H9 (cell line): ENCODE measurements at regions not wholly inside any gene's neighbourhood (a gene's known extent, or its start where the extent isn't known, plus 50 kb on each side); places are given as distances from the start of the nearest gene placed in this dataset.

ENCODE experiments used
- DNase-seq: peaks from one replicate; pipeline ENCODE4 v3.0.0-alpha.2; 2017
- H2AFZ ChIP-seq: one replicate; pipeline ENCODE4 v1.6.1; 2013; ENCODE audit warnings: mild to moderate bottlenecking, low read length, control low read depth, moderate library complexity
- H2AK5ac ChIP-seq: 2 replicates; pipeline ENCODE4 v1.6.1; 2013; ENCODE audit warnings: low read length, control low read depth, mixed read lengths; ENCODE audit not compliant: insufficient read length
- H2BK120ac ChIP-seq: one replicate; pipeline ENCODE4 v1.6.1; 2013; ENCODE audit warnings: low read depth, mild to moderate bottlenecking, low read length, control low read depth, inconsistent platforms; ENCODE audit not compliant: poor library complexity, severe bottlenecking
- H2BK12ac ChIP-seq: 2 replicates; pipeline ENCODE4 v1.6.1; 2013; ENCODE audit warnings: low read length, control low read depth, mixed read lengths, low read depth; ENCODE audit not compliant: insufficient read length
- H2BK15ac ChIP-seq: 2 replicates; pipeline ENCODE4 v1.6.1; 2013; ENCODE audit warnings: low read depth, low read length, control low read depth
- H2BK20ac ChIP-seq: one replicate; pipeline ENCODE4 v1.6.1; 2013; ENCODE audit warnings: low read depth, mild to moderate bottlenecking, low read length, control low read depth, inconsistent platforms; ENCODE audit not compliant: poor library complexity, severe bottlenecking
- H2BK5ac ChIP-seq: 2 replicates; pipeline ENCODE4 v1.6.1; 2013; ENCODE audit warnings: low read length, control low read depth, mixed read lengths; ENCODE audit not compliant: insufficient read length
- H3K14ac ChIP-seq: 2 replicates; pipeline ENCODE4 v1.6.1; 2013; ENCODE audit warnings: low read length, control low read depth; ENCODE audit not compliant: insufficient read depth
- H3K18ac ChIP-seq: 2 replicates; pipeline ENCODE4 v1.6.1; 2013; ENCODE audit warnings: low read depth, mild to moderate bottlenecking, mixed read lengths, low read length, control low read depth; ENCODE audit not compliant: insufficient read length
- H3K23ac ChIP-seq: 2 replicates; pipeline ENCODE4 v1.6.1; 2013; ENCODE audit warnings: low read length, control low read depth, mixed read lengths, low read depth; ENCODE audit not compliant: insufficient read length
- H3K23me2 ChIP-seq: 2 replicates; pipeline ENCODE4 v1.6.1; 2013; ENCODE audit warnings: low read depth, mild to moderate bottlenecking, mixed read lengths, low read length, control low read depth; ENCODE audit not compliant: insufficient read length, poor library complexity, severe bottlenecking
- H3K27ac ChIP-seq: 2 replicates; pipeline ENCODE4 v1.5.1; 2013; ENCODE audit warnings: low read length, control low read depth, mixed read lengths, low read depth; ENCODE audit not compliant: insufficient read length
- H3K27me3 ChIP-seq: 2 replicates; pipeline ENCODE4 v1.6.1; 2013; ENCODE audit warnings: low read length, control low read depth, inconsistent platforms; ENCODE audit not compliant: insufficient read depth
- H3K4ac ChIP-seq: 2 replicates; pipeline ENCODE4 v1.6.1; 2013; ENCODE audit warnings: low read depth, mild to moderate bottlenecking, control low read depth, inconsistent platforms, low read length, moderate library complexity
- H3K4me1 ChIP-seq: 2 replicates; pipeline ENCODE4 v1.6.1; 2013; ENCODE audit warnings: low read length, control low read depth, inconsistent platforms; ENCODE audit not compliant: insufficient read depth
- H3K4me2 ChIP-seq: 2 replicates; pipeline ENCODE4 v1.6.1; 2013; ENCODE audit warnings: low read length, control low read depth, mixed read lengths; ENCODE audit not compliant: insufficient read length, insufficient read depth
- H3K56ac ChIP-seq: 2 replicates; pipeline ENCODE4 v1.6.1; 2013; ENCODE audit warnings: low read depth, mild to moderate bottlenecking, mixed read lengths, low read length, control low read depth; ENCODE audit not compliant: insufficient read length
- H3K79me1 ChIP-seq: 2 replicates; pipeline ENCODE4 v1.6.1; 2013; ENCODE audit warnings: low read depth, mild to moderate bottlenecking, moderate library complexity, low read length, control low read depth, inconsistent platforms; ENCODE audit not compliant: insufficient read depth, poor library complexity, severe bottlenecking
- H3K79me2 ChIP-seq: 2 replicates; pipeline ENCODE4 v1.6.1; 2013; ENCODE audit warnings: low read length, control low read depth, inconsistent platforms; ENCODE audit not compliant: insufficient read depth
- H3K9ac ChIP-seq: 2 replicates; pipeline ENCODE4 v1.6.1; 2013; ENCODE audit warnings: low read length, control low read depth, mixed read lengths; ENCODE audit not compliant: insufficient read length; ENCODE audit errors: extremely low read depth
- H3K9me3 ChIP-seq: one replicate; pipeline ENCODE4 v1.6.1; 2013; ENCODE audit warnings: low read depth, low read length, inconsistent platforms; ENCODE audit not compliant: control insufficient read depth
- H3T11ph ChIP-seq: one replicate; pipeline ENCODE4 v1.6.1; 2013; ENCODE audit warnings: mild to moderate bottlenecking, low read length, control low read depth, inconsistent platforms
- H4K20me1 ChIP-seq: one replicate; pipeline ENCODE4 v1.6.1; 2013; ENCODE audit not compliant: control insufficient read depth, insufficient read length, insufficient read depth
- H4K5ac ChIP-seq: 2 replicates; pipeline ENCODE4 v1.6.1; 2013; ENCODE audit warnings: low read depth, mild to moderate bottlenecking, mixed read lengths, low read length, control low read depth; ENCODE audit not compliant: insufficient read length
- H4K8ac ChIP-seq: replicated peaks from 2 replicates; pipeline ENCODE4 v1.6.1; 2013; ENCODE audit warnings: low read length, control low read depth, mixed read lengths, low read depth; ENCODE audit not compliant: insufficient read length
- H4K91ac ChIP-seq: 2 replicates; pipeline ENCODE4 v1.6.1; 2013; ENCODE audit warnings: low read depth, mild to moderate bottlenecking, moderate library complexity, mixed read lengths, low read length, control low read depth; ENCODE audit not compliant: insufficient read length
- H3K27ac Mint-ChIP-seq, 3 experiments: 2 replicates in 2 of 3; 3 replicates in 1 of 3; pipeline ENCODE4 v1.8.0; 2020 to 2021; ENCODE audit warnings: mixed read lengths in 3 of 3, mild to moderate bottlenecking in 1 of 3, moderate library complexity in 1 of 3
- H3K27me3 Mint-ChIP-seq: 2 replicates; pipeline ENCODE4 v1.8.0; 2021; ENCODE audit warnings: low read depth, mild to moderate bottlenecking, moderate library complexity, mixed read lengths
- H3K36me3 Mint-ChIP-seq, 3 experiments: 2 replicates in 2 of 3; 3 replicates in 1 of 3; pipeline ENCODE4 v1.8.0; 2020 to 2021; ENCODE audit warnings: low read depth in 3 of 3, mixed read lengths in 3 of 3; ENCODE audit not compliant: insufficient read depth in 1 of 3
- H3K4me1 Mint-ChIP-seq, 2 experiments: 2 replicates each; pipeline ENCODE4 v1.8.0; 2020; ENCODE audit warnings: mixed read lengths in 2 of 2
- H3K4me3 Mint-ChIP-seq, 2 experiments: 2 replicates in 1 of 2; 3 replicates in 1 of 2; pipeline ENCODE4 v1.8.0; 2020 to 2021; ENCODE audit warnings: mild to moderate bottlenecking in 2 of 2, mixed read lengths in 2 of 2, moderate library complexity in 1 of 2
- H3K9me3 Mint-ChIP-seq, 2 experiments: 2 replicates in 1 of 2; 3 replicates in 1 of 2; pipeline ENCODE4 v1.8.0; 2020; ENCODE audit warnings: mild to moderate bottlenecking in 2 of 2, mixed read lengths in 2 of 2, moderate library complexity in 1 of 2
- WGBS: extraction: QIAGEN DNeasy Blood & Tissue Kit; methylation state at CpG from one replicate; pipeline ENCODE4 v1.1.7; 2013; ENCODE audit warnings: missing lambda C conversion rate, low lambda C conversion rate, mixed read lengths; ENCODE audit not compliant: insufficient read length; ENCODE audit errors: extremely low coverage; 5-methylcytosine and 5-hydroxymethylcytosine counted together
- TF ChIP-seq, protein P1 (sequence below): fragments of 200-600 bp; sonication (generic); conservative IDR thresholded peaks from 3 replicates; pipeline ENCODE4 v1.8.0; 2021; ENCODE audit warnings: antibody characterized with exemption, mild to moderate bottlenecking

DNA sequence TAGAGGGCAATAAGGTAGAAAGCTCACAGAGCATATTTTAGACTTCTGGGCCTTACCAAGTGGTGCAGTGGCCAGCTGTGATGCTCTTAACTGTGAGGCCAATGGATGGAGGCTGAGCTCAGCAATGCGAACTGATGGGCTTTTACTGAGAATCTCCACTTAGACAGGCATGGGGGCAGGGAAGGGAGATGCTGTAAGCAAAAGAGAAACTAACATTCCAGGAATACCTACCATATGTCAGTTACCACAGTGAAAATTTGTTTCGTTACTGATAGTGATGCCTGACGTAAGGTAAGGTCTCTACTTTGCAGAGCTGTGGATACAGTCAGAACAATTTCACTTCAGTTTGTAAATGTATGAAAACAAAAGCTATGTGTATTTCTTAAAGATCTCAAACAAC is 250.6 kb upstream of the ZFHX3 start:
- H3K56ac ChIP-seq: no peak overlapping the region
- no peak overlapping the region for H2BK20ac ChIP-seq
- no peaks in the 10 kb centered on the region; the same call in 1 of the 2 replicates for H3K27me3 Mint-ChIP-seq
- H3K9me3 Mint-ChIP-seq: no peaks in the 10 kb centered on the region
- H2BK5ac ChIP-seq: no peak overlapping the region
- H3T11ph ChIP-seq: no peak overlapping the region
- H2AK5ac ChIP-seq: no peak overlapping the region
- H2BK15ac ChIP-seq: no peak overlapping the region
- no peaks in the 10 kb centered on the region for H3K79me1 ChIP-seq
- no peak overlapping the region for H2BK12ac ChIP-seq
- H3K18ac ChIP-seq: no peak overlapping the region
- H3K27ac ChIP-seq: no peak overlapping the region
- no peak overlapping the region for H3K23ac ChIP-seq
- no peak overlapping the region; a peak in 1 of 7 replicates for H3K27ac Mint-ChIP-seq
- no peaks in the 10 kb centered on the region for H3K9me3 ChIP-seq
- H3K36me3 Mint-ChIP-seq: no peaks in the 10 kb centered on the region
- H3K14ac ChIP-seq: no peak overlapping the region
- no peaks in the 10 kb centered on the region for H3K27me3 ChIP-seq
- H4K8ac ChIP-seq: no peak overlapping the region
- no peak overlapping the region for H4K5ac ChIP-seq
- peaks cover 4 to 12% of the 10 kb centered on the region in 2 experiments for H3K4me1 Mint-ChIP-seq
- no peaks in the 10 kb centered on the region for H3K79me2 ChIP-seq
- H3K23me2 ChIP-seq: no peaks in the 10 kb centered on the region
- H2AFZ ChIP-seq: no peak overlapping the region
- H2BK120ac ChIP-seq: no peak overlapping the region
- H4K91ac ChIP-seq: no peak overlapping the region
- H3K9ac ChIP-seq: no peak overlapping the region
- no CpG with 5 or more reads among the region's 3 CpGs for WGBS
- no peak for DNase-seq
- TF ChIP-seq, protein P1, sequence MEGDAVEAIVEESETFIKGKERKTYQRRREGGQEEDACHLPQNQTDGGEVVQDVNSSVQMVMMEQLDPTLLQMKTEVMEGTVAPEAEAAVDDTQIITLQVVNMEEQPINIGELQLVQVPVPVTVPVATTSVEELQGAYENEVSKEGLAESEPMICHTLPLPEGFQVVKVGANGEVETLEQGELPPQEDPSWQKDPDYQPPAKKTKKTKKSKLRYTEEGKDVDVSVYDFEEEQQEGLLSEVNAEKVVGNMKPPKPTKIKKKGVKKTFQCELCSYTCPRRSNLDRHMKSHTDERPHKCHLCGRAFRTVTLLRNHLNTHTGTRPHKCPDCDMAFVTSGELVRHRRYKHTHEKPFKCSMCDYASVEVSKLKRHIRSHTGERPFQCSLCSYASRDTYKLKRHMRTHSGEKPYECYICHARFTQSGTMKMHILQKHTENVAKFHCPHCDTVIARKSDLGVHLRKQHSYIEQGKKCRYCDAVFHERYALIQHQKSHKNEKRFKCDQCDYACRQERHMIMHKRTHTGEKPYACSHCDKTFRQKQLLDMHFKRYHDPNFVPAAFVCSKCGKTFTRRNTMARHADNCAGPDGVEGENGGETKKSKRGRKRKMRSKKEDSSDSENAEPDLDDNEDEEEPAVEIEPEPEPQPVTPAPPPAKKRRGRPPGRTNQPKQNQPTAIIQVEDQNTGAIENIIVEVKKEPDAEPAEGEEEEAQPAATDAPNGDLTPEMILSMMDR: no peak
- H3K4me2 ChIP-seq: no peak overlapping the region
- no peaks in the 10 kb centered on the region for H4K20me1 ChIP-seq
- H3K4me3 Mint-ChIP-seq: no peak overlapping the region; a peak in 1 of 5 replicates
- H3K4ac ChIP-seq: no peak overlapping the region
- no peaks in the 10 kb centered on the region for H3K4me1 ChIP-seq
